Upper lobe of right lung (tissue), 1 donor: ENCODE measurements at regions not wholly inside any gene's neighbourhood (a gene's known extent, or its start where the extent isn't known, plus 50 kb on each side); places are given as distances from the start of the nearest gene placed in this dataset.

Source experiments
- ATAC-seq: fragments of 200-7000 bp; cut with Tn5 transposase; one replicate; pipeline ENCODE4 v1.9.1; 2020; ENCODE audit warnings: mild to moderate bottlenecking, moderate library complexity
- DNase-seq: peaks from one replicate; pipeline ENCODE4 v3.0.0-alpha.2; 2020
- H3K27ac ChIP-seq: fragments of 200-600 bp; one replicate; pipeline ENCODE4 v1.8.0; 2022
- H3K27me3 ChIP-seq: fragments of 200-600 bp; one replicate; pipeline ENCODE4 v1.8.0; 2022; ENCODE audit warnings: mild to moderate bottlenecking
- H3K36me3 ChIP-seq: fragments of 200-600 bp; one replicate; pipeline ENCODE4 v1.8.0; 2022
- H3K4me1 ChIP-seq: fragments of 200-600 bp; one replicate; pipeline ENCODE4 v1.8.0; 2022
- H3K4me3 ChIP-seq: fragments of 200-600 bp; one replicate; pipeline ENCODE4 v1.8.0; 2022; ENCODE audit warnings: mild to moderate bottlenecking
- H3K9me3 ChIP-seq: fragments of 200-600 bp; one replicate; pipeline ENCODE4 v1.8.0; 2022
- CTCF ChIP-seq: fragments of 200-600 bp; IDR thresholded peaks from one replicate; pipeline ENCODE4 v1.8.0; 2022; ENCODE audit warnings: antibody characterized with exemption
- intact Hi-C: fragments of 100-400 bp; cut with DNase I; formaldehyde crosslinking; loops from one replicate; pipeline ENCODE4 v1.11.0; 2022
- donor health status: DM: no; HTN: yes; CAD: no; lungs with severe emphysema.

DNA sequence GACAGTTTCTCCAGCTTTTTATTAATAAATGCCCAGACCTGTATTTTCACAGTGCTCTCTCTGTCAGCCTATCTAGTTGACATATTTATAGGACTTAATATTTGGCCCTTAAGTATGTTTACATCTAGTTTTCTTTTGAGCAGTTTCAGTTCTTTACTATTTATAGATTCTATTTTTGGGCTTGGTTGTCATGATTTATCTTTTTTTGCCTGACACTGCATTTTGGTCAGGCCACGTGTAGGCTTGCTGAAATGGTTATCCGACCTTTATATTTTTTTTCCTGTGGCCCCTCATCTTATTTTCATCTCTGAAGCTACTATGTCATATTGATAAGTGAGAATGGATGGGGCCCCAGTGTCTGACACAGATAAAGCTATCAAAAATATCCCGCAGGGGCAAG lies 515.4 kb upstream of the FZD8 start:
- Histone ChIP-seq H3K4me1 (no peaks in the 10 kb centered on the region), H3K9me3 (no peaks in the 10 kb centered on the region), H3K27me3 (no peaks in the 10 kb centered on the region), H3K27ac (no peak overlapping the region), H3K4me3 (no peak overlapping the region), H3K36me3 (no peaks in the 10 kb centered on the region)
- no peak for ATAC-seq
- no peak for DNase-seq
- TF ChIP-seq CTCF = no peak
- intact Hi-C loops = no loop called here

GRCh38 chr10:36148207-36148606 lies 506.1 kb upstream of the FZD8 start:
- Histone ChIP-seq H3K9me3 (no peaks in the 10 kb centered on the region), H3K27me3 (no peaks in the 10 kb centered on the region), H3K36me3 (no peaks in the 10 kb centered on the region), H3K4me3 (no peak overlapping the region), H3K4me1 (no peaks in the 10 kb centered on the region), H3K27ac (no peak overlapping the region)
- ATAC-seq (no peak), DNase-seq (no peak)
- intact Hi-C loops = no loop called here
- no peak for TF ChIP-seq CTCF

DNA sequence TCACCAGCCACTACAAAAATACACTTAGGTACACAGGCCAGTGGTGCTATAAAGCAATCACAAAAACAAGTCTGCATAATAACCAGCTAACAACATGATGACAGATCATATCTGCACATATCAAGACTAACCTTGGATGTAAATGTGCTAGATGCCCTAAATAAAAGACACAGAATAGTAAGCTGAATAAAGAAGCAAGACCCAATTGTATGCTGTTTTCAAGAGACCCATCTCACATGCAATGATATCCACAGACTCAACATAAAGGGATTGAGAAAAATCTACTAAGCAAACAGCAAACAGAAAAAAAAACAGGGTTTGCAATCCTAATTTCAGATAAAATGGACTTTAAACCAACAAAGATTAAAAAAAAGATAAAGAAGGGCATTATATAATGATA lies 505.4 kb upstream of the FZD8 start:
- no peak for TF ChIP-seq CTCF
- intact Hi-C loops = no loop called here
- no peak overlapping the region for H3K27ac ChIP-seq
- DNase-seq = no peak
- H3K27me3 ChIP-seq = no peaks in the 10 kb centered on the region
- no peaks in the 10 kb centered on the region for H3K36me3 ChIP-seq
- no peaks in the 10 kb centered on the region for H3K4me1 ChIP-seq
- no peak for ATAC-seq
- no peaks in the 10 kb centered on the region for H3K9me3 ChIP-seq
- no peak overlapping the region for H3K4me3 ChIP-seq

DNA sequence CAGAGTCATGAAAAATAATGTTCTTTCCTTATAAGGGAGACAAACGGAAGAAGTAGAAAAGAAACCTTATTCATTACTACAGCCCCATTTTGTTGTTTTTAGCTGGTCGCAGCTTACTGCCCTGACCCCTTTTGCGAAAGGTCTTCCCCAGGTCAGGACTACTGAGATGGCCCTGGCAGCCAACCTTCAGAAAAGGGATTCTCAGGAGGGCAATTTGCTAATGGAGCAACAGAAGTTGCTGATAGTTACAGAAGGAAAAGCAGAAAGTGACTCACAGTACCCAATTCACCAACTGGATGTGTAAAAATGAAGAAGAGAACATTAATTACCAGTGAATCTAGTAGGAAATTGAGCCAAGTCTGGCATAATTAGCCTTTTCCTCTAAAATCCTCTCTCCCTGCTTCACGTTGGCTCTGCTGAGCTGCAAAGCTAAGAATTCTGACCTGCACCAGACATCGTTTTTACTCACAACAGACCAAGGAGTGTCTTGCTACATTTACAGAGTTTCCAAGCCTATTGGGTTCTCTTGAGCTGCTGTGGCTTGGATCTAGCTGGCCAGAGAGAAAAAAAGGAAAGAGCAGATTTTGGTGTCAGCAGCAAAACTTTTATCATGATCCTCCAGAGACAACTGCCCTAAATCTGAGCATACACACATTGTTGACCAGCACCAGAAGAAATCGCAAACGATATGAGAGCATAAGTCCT lies 499.9 kb upstream of the FZD8 start:
- Histone ChIP-seq H3K36me3 (no peaks in the 10 kb centered on the region), H3K27me3 (no peaks in the 10 kb centered on the region), H3K9me3 (no peaks in the 10 kb centered on the region), H3K27ac (no peak overlapping the region), H3K4me3 (no peak overlapping the region), H3K4me1 (no peaks in the 10 kb centered on the region)
- ATAC-seq = no peak
- DNase-seq = no peak
- intact Hi-C loops = no loop called here
- no peak for TF ChIP-seq CTCF

GRCh38 chr10:36129051-36129450 lies 487.0 kb upstream of the FZD8 start:
- no peaks in the 10 kb centered on the region for H3K27me3 ChIP-seq
- TF ChIP-seq CTCF = no peak
- DNase-seq (no peak), ATAC-seq (no peak)
- intact Hi-C loops = no loop called here
- no peak overlapping the region for H3K4me3 ChIP-seq
- no peaks in the 10 kb centered on the region for H3K36me3 ChIP-seq
- H3K9me3 ChIP-seq = no peaks in the 10 kb centered on the region
- H3K4me1 ChIP-seq = no peaks in the 10 kb centered on the region
- H3K27ac ChIP-seq = no peak overlapping the region

DNA sequence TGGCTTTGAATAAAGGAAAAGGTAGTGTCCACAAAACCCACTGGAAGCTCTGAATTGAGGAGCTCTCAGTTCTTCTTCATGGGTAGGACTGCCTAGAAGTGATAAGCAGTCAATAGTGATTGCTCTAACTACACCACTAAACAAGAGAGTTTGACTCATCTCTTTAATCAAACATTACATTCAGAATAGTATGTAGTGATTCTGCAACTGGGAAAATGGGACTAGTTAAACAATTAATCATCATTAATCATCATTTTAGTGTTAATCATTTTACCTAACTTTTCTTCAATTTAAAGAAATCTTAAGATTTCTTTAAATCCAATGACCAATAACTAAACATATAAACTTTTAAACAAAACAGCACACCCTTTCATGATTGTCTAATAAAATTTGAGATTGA lies 484.0 kb upstream of the FZD8 start:
- Histone ChIP-seq H3K4me1 (no peaks in the 10 kb centered on the region), H3K27ac (no peak overlapping the region), H3K9me3 (no peaks in the 10 kb centered on the region), H3K4me3 (no peak overlapping the region), H3K36me3 (no peaks in the 10 kb centered on the region), H3K27me3 (no peaks in the 10 kb centered on the region)
- no peak for ATAC-seq
- intact Hi-C loops = no loop called here
- TF ChIP-seq CTCF = no peak
- DNase-seq = no peak
